ENCODE measurements at regions not wholly inside any gene's neighbourhood (a gene's known extent, or its start where the extent isn't known, plus 50 kb on each side); places are given as distances from the start of the nearest gene placed in this dataset.

DNA sequence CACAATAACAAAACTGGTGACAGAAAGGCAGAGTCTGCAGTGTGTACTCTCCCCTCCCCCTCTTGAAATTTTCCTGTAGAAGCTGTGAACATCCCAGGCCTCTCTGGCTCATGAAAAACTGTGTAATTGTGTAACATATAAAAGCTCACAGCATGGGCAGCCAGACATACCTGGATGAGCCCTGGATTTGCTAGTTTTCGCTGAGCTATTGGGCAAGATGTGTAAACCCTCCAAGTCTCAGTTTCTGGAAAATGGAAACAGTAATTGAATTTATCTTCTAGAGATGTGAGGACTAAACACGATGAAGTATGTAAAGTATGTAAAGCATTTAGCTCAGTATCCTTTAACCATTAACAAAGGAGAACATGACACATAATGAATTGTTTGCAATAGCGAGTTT is 143.2 kb upstream of the ANKH start:
- intact Hi-C loops (cut with micrococcal nuclease) = loop anchor here (10.0 kb wide), 1 partner anchor 330 kb away; no protein-coding TSS in a partner anchor
- TF ChIP-seq, protein P1, sequence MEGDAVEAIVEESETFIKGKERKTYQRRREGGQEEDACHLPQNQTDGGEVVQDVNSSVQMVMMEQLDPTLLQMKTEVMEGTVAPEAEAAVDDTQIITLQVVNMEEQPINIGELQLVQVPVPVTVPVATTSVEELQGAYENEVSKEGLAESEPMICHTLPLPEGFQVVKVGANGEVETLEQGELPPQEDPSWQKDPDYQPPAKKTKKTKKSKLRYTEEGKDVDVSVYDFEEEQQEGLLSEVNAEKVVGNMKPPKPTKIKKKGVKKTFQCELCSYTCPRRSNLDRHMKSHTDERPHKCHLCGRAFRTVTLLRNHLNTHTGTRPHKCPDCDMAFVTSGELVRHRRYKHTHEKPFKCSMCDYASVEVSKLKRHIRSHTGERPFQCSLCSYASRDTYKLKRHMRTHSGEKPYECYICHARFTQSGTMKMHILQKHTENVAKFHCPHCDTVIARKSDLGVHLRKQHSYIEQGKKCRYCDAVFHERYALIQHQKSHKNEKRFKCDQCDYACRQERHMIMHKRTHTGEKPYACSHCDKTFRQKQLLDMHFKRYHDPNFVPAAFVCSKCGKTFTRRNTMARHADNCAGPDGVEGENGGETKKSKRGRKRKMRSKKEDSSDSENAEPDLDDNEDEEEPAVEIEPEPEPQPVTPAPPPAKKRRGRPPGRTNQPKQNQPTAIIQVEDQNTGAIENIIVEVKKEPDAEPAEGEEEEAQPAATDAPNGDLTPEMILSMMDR (IDR thresholded peaks at IDR 0.05; ENCODE audit: borderline replicate concordance) = no peak
- peaks cover 7% of the 10 kb centered on the region for H3K4me1 ChIP-seq
- no peak for DNase-seq
- no peak overlapping the region for H3K27ac ChIP-seq (replicated peaks)
- H3K4me3 ChIP-seq = no peak overlapping the region
- H3K9me3 ChIP-seq (replicated peaks) = no peaks in the 10 kb centered on the region
- no peaks in the 10 kb centered on the region for H3K27me3 ChIP-seq (ENCODE audit: low read depth)
- H3K36me3 ChIP-seq = no peaks in the 10 kb centered on the region

DNA sequence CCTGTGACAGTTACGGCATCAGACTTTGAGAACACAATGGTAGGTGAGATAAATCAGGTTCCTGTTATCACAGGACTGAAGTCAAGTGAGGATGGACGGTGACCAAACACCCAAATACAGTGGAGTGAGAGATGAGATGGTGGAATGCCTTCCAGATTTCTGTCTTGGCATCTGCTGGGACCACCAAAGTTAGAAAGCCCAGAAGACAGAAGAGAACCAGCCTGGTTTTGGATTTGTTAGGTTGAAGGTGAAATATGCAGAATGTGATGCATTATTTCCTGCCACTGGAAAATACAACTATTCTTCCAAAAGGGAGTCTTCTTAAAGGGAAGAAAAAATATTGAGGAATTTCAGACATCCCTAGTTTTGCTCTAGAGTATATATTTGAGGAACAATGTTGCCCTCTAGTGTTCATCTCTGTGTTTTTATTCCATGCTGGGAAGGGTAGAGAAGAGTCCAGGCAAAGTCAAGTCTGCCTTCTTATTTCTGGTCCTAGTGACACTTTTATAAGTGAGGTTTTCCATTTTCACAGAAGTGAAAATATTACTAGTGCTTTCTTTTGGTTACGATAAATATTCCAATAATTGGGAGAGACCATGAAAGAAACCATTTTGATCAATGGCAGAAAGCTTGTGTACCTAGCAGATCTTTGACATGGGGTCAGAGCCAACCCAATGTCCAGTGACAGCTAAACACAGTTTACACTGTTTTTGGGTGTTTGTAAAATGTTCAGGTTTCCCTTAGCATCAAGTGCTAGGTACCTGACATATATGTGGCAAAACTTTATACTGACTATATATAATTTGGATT is 142.3 kb upstream of the ANKH start:
- TF ChIP-seq, protein P1 (IDR thresholded peaks at IDR 0.05; ENCODE audit: borderline replicate concordance) = peak; percentile 80
- Histone ChIP-seq H3K27me3 (ENCODE audit: low read depth) (no peaks in the 10 kb centered on the region), H3K36me3 (no peaks in the 10 kb centered on the region), H3K27ac (replicated peaks) (no peak overlapping the region), H3K4me3 (no peak overlapping the region), H3K9me3 (replicated peaks) (no peaks in the 10 kb centered on the region), H3K4me1 (peaks cover 16% of the 10 kb centered on the region)
- intact Hi-C loops (cut with micrococcal nuclease) = loop anchor here (10.0 kb wide), 1 partner anchor 329 kb away; no protein-coding TSS in a partner anchor
- DNase-seq = no peak

DNA sequence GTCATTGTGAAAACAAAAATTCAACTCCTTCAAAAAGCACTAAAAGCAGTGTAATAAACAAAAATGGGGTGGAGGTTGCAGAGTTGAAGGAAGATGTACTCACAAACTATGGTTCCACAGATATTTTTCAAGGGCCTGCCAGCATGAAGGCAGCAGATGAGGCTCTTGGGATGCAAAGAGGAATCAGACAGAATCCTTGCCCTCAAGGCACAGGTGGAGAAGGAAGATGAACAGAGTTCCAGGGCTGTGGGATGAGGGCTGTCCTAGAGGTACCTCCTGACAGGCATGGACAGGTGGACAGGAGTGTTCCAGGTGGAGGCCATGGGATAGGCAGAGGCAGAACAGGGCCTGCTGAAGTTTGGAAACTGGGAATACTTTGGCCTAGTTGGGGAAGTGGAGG is 140.5 kb upstream of the ANKH start:
- Histone ChIP-seq H3K36me3 (no peaks in the 10 kb centered on the region), H3K4me1 (peaks cover 30% of the 10 kb centered on the region), H3K27ac (replicated peaks) (no peak overlapping the region), H3K4me3 (no peak overlapping the region), H3K9me3 (replicated peaks) (no peaks in the 10 kb centered on the region), H3K27me3 (ENCODE audit: low read depth) (no peaks in the 10 kb centered on the region)
- TF ChIP-seq, protein P1 (IDR thresholded peaks at IDR 0.05; ENCODE audit: borderline replicate concordance) = no peak
- intact Hi-C loops (cut with micrococcal nuclease) = loop anchor here (10.0 kb wide), 1 partner anchor 327 kb away; no protein-coding TSS in a partner anchor
- no peak for DNase-seq

DNA sequence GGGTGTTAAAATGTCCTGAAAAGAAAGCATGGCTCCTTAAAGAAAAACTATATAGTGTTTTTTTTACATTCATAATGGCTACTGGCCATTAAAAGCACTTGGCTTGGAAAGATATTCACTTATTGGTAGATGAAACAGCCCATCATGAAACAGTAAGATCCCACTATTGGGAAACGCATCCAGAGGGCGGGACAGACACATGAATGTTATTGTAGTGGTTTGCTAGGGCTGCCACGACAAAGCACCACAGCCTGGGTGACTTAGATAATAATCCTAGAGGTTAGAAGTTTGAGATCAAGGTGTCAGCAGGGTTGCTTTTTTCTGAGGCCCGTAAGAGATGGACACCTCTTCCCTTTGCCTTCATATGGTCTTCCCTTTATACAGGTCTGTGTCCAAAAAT is 139.4 kb upstream of the ANKH start:
- intact Hi-C loops (cut with micrococcal nuclease) = loop anchor here (10.0 kb wide), 1 partner anchor 326 kb away; no protein-coding TSS in a partner anchor
- Histone ChIP-seq H3K4me1 (peaks cover 38% of the 10 kb centered on the region), H3K4me3 (no peak overlapping the region), H3K27ac (replicated peaks) (no peak overlapping the region), H3K9me3 (replicated peaks) (no peaks in the 10 kb centered on the region), H3K27me3 (ENCODE audit: low read depth) (no peaks in the 10 kb centered on the region), H3K36me3 (no peaks in the 10 kb centered on the region)
- no peak for DNase-seq
- TF ChIP-seq, protein P1 (IDR thresholded peaks at IDR 0.05; ENCODE audit: borderline replicate concordance) = no peak

DNA sequence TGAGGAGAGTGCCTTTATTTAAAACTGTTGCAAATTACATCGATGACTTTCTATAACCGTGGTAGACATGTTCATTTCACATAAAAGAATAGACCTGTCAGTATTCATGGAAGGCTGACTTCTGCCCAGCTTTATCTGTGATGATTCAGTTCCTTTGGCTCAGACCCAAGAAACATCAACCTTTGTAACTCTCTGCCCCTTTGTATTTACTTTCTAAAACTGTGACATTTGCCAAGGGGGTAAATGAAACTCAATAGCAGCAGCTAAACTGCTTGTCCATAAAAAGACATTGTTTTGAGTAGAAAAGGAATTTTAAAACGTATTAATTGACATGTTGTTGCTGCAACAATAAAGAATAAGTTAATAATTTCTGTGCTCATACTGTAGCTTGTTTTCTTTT is 137.8 kb upstream of the ANKH start:
- Histone ChIP-seq H3K4me1 (peaks cover 43% of the 10 kb centered on the region), H3K9me3 (replicated peaks) (no peaks in the 10 kb centered on the region), H3K27ac (replicated peaks) (peak overlapping the region; percentile 73), H3K27me3 (ENCODE audit: low read depth) (no peaks in the 10 kb centered on the region), H3K4me3 (no peak overlapping the region), H3K36me3 (no peaks in the 10 kb centered on the region)
- DNase-seq = no peak
- TF ChIP-seq, protein P1 (IDR thresholded peaks at IDR 0.05; ENCODE audit: borderline replicate concordance) = no peak
- intact Hi-C loops (cut with micrococcal nuclease) = no loop called here
